Neuronal stem cell (in vitro differentiated cells): ENCODE measurements at regions not wholly inside any gene's neighbourhood (a gene's known extent, or its start where the extent isn't known, plus 50 kb on each side); places are given as distances from the start of the nearest gene placed in this dataset.

Source experiments
- DNase-seq: peaks from one replicate; pipeline ENCODE4 v3.0.0-alpha.2; 2013; ENCODE audit warnings: low spot score
- H2AFZ ChIP-seq: one replicate; pipeline ENCODE4 v1.6.1; 2013; ENCODE audit warnings: mild to moderate bottlenecking, low read length, inconsistent platforms
- H2AK5ac ChIP-seq: 2 replicates; pipeline ENCODE4 v1.6.1; 2013; ENCODE audit warnings: low read depth, mild to moderate bottlenecking, inconsistent platforms, low read length, moderate library complexity, mixed read lengths
- H2BK120ac ChIP-seq: 2 replicates; pipeline ENCODE4 v1.6.1; 2013; ENCODE audit warnings: low read depth, mild to moderate bottlenecking, inconsistent platforms, low read length, moderate library complexity, mixed read lengths
- H2BK12ac ChIP-seq: one replicate; pipeline ENCODE4 v1.6.1; 2013; ENCODE audit warnings: low read length, inconsistent platforms
- H2BK15ac ChIP-seq: 2 replicates; pipeline ENCODE4 v1.6.1; 2013; ENCODE audit warnings: mild to moderate bottlenecking, low read length, inconsistent platforms, mixed read lengths
- H2BK5ac ChIP-seq: one replicate; pipeline ENCODE4 v1.6.1; 2013; ENCODE audit warnings: inconsistent platforms, mild to moderate bottlenecking, low read length, moderate library complexity
- H3K14ac ChIP-seq: one replicate; pipeline ENCODE4 v1.6.1; 2013; ENCODE audit warnings: low read length, inconsistent platforms
- H3K18ac ChIP-seq: 2 replicates; pipeline ENCODE4 v1.6.1; 2013; ENCODE audit warnings: low read length, inconsistent platforms
- H3K23ac ChIP-seq: 2 replicates; pipeline ENCODE4 v1.6.1; 2013; ENCODE audit warnings: low read depth, mild to moderate bottlenecking, mixed read lengths, low read length, inconsistent platforms; ENCODE audit not compliant: poor library complexity
- H3K27ac ChIP-seq: replicated peaks from 3 replicates; pipeline ENCODE4 v1.5.1; 2013; ENCODE audit warnings: low read length, inconsistent platforms
- H3K27me3 ChIP-seq, 3 experiments: 2 replicates each; pipeline ENCODE4 v1.6.1; 2013; ENCODE audit warnings: low read length in 3 of 3, mild to moderate bottlenecking in 2 of 3, inconsistent platforms in 1 of 3, low read depth in 1 of 3, mixed read lengths in 1 of 3, moderate library complexity in 1 of 3; ENCODE audit not compliant: control insufficient read depth in 3 of 3, insufficient read depth in 3 of 3
- H3K36me3 ChIP-seq, 2 donors: replicated peaks in 1 of 2; 2 replicates each; pipeline ENCODE4 v1.6.1; 2013; ENCODE audit warnings: low read length in 2 of 2; ENCODE audit not compliant: control insufficient read depth in 2 of 2, insufficient read depth in 2 of 2
- H3K4ac ChIP-seq: 2 replicates; pipeline ENCODE4 v1.6.1; 2013; ENCODE audit warnings: inconsistent platforms, mild to moderate bottlenecking, low read length, moderate library complexity
- H3K4me1 ChIP-seq, 2 donors: 1 replicate in 1 of 2; 2 replicates in 1 of 2; pipeline ENCODE4 v1.6.1; 2013; ENCODE audit warnings: low read length in 2 of 2, low read depth in 1 of 2; ENCODE audit not compliant: control insufficient read depth in 2 of 2, insufficient read depth in 1 of 2
- H3K4me2 ChIP-seq: one replicate; pipeline ENCODE4 v1.6.1; 2013; ENCODE audit warnings: mild to moderate bottlenecking, low read length, inconsistent platforms; ENCODE audit not compliant: insufficient read depth, poor library complexity, severe bottlenecking
- H3K4me3 ChIP-seq, 2 donors: 2 replicates each; pipeline ENCODE4 v1.5.1; 2013; ENCODE audit warnings: low read length in 2 of 2, mild to moderate bottlenecking in 2 of 2, inconsistent platforms in 1 of 2, moderate library complexity in 1 of 2
- H3K79me1 ChIP-seq: one replicate; pipeline ENCODE4 v1.6.1; 2013; ENCODE audit warnings: low read depth, mild to moderate bottlenecking, inconsistent platforms, low read length, moderate library complexity
- H3K9ac ChIP-seq: one replicate; pipeline ENCODE4 v1.6.1; 2013; ENCODE audit warnings: mild to moderate bottlenecking, low read depth, low read length, inconsistent platforms; ENCODE audit not compliant: poor library complexity
- H3K9me3 ChIP-seq, 2 donors: replicated peaks in 1 of 2; 2 replicates each; pipeline versions ENCODE3 to v1.6.1; 2013; ENCODE audit warnings: low read length in 2 of 2, mild to moderate bottlenecking in 2 of 2, inconsistent platforms in 1 of 2, low read depth in 1 of 2, mixed read lengths in 1 of 2, moderate library complexity in 1 of 2; ENCODE audit not compliant: control insufficient read depth in 2 of 2, insufficient read depth in 1 of 2
- H4K8ac ChIP-seq: one replicate; pipeline ENCODE4 v1.6.1; 2013; ENCODE audit warnings: low read depth, mild to moderate bottlenecking, inconsistent platforms, low read length, moderate library complexity
- H4K91ac ChIP-seq: one replicate; pipeline ENCODE4 v1.6.1; 2013; ENCODE audit warnings: low read length, low read depth, mild to moderate bottlenecking, inconsistent platforms; ENCODE audit not compliant: poor library complexity
- WGBS, 2 donors: extraction: QIAGEN DNeasy Blood & Tissue Kit; methylation state at CpG; one replicate each; pipeline ENCODE4 v1.1.7; 2013; ENCODE audit warnings: missing lambda C conversion rate in 2 of 2, mixed read lengths in 1 of 2; ENCODE audit not compliant: insufficient read length in 2 of 2, insufficient replicate concordance in 1 of 2; ENCODE audit errors: extremely low coverage in 2 of 2; 5-methylcytosine and 5-hydroxymethylcytosine counted together

DNA sequence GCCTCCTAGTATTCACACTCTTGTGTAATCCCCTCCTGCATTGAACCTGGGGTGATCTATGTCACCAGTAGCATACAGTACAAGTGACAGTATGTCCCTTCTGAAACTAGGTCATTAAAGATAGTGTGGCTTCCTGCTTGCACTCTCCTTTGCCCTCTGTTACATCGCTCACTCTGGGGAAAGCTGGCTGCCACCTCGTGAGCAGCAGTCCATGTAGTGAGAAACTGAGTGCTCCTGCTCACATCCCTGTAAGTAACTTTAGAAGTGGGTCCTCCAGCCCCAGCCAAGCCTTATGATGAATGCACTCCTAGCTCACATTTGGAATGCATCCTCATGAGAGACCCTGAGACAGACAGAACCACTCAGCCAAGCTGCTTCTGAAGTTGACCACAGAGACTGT lies 89.8 kb upstream of the TNIP3 start:
- no peak overlapping the region for H3K23ac ChIP-seq
- H3K4me2 ChIP-seq, result no peak overlapping the region
- no peak overlapping the region for H3K18ac ChIP-seq
- no peak overlapping the region for H2BK120ac ChIP-seq
- no peak overlapping the region for H3K4ac ChIP-seq
- peaks cover 0 to 3% of the 10 kb centered on the region in 2 donors for H3K4me1 ChIP-seq
- H2BK12ac ChIP-seq, result no peak overlapping the region
- no peak for DNase-seq
- no CpG with 5 or more reads among the region's 2 CpGs for WGBS, 2 donors
- H4K91ac ChIP-seq, result no peak overlapping the region
- H3K9ac ChIP-seq, result no peak overlapping the region
- no peak overlapping the region for H2BK5ac ChIP-seq
- H3K14ac ChIP-seq, result no peak overlapping the region
- H2AK5ac ChIP-seq, result no peak overlapping the region
- H3K27me3 ChIP-seq, result no peaks in the 10 kb centered on the region
- no peak overlapping the region for H3K27ac ChIP-seq
- no peak overlapping the region for H4K8ac ChIP-seq
- no peak overlapping the region for H3K4me3 ChIP-seq
- H3K79me1 ChIP-seq, result no peaks in the 10 kb centered on the region
- no peaks in the 10 kb centered on the region for H3K9me3 ChIP-seq
- no peak overlapping the region for H2BK15ac ChIP-seq
- no peak overlapping the region for H2AFZ ChIP-seq
- H3K36me3 ChIP-seq, result no peaks in the 10 kb centered on the region

DNA sequence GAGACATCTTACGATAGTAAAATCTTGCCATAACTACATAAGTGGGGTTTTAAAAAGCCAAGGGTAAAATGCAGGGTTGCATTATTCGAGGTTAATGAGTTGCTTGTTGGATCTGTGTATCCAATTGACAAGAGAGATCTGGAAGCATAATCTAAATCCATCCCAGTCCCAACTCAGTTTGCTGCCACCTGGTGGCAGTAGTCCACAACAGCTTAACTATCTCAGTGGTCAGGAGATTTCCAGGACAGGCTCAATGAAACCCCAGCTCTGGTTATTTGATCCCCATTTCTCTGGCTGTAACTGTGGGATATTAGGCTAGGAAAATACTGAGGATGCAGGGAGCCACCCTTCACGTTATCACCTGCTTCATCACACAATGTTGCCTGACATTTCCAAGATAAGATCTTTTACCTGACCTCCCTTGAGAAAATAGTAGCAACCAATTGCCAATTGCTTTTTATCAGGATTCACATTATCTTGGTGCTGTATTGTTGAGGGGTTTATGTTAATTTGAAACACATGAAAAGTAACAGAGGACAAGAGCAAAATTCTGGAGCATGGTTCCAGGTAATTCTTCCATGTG lies 88.2 kb upstream of the TNIP3 start:
- H2BK12ac ChIP-seq, result no peak overlapping the region
- H4K91ac ChIP-seq, result no peak overlapping the region
- no peaks in the 10 kb centered on the region for H3K79me1 ChIP-seq
- H2AK5ac ChIP-seq, result no peak overlapping the region
- H2BK15ac ChIP-seq, result no peak overlapping the region
- H3K36me3 ChIP-seq, result no peaks in the 10 kb centered on the region
- H4K8ac ChIP-seq, result no peak overlapping the region
- no peak overlapping the region for H3K23ac ChIP-seq
- no peak overlapping the region for H3K27ac ChIP-seq
- H3K9ac ChIP-seq, result no peak overlapping the region
- no peak overlapping the region for H3K18ac ChIP-seq
- peaks cover 0 to 3% of the 10 kb centered on the region in 2 donors for H3K4me1 ChIP-seq
- no peak overlapping the region for H2AFZ ChIP-seq
- no peak overlapping the region for H3K4ac ChIP-seq
- no peaks in the 10 kb centered on the region for H3K9me3 ChIP-seq
- H2BK5ac ChIP-seq, result no peak overlapping the region
- DNase-seq, result peak; percentile 78
- no peak overlapping the region for H3K4me2 ChIP-seq
- H3K14ac ChIP-seq, result no peak overlapping the region
- H2BK120ac ChIP-seq, result no peak overlapping the region
- no CpG with 5 or more reads among the region's 3 CpGs for WGBS, 2 donors
- no peak overlapping the region for H3K4me3 ChIP-seq
- H3K27me3 ChIP-seq, result no peaks in the 10 kb centered on the region

DNA sequence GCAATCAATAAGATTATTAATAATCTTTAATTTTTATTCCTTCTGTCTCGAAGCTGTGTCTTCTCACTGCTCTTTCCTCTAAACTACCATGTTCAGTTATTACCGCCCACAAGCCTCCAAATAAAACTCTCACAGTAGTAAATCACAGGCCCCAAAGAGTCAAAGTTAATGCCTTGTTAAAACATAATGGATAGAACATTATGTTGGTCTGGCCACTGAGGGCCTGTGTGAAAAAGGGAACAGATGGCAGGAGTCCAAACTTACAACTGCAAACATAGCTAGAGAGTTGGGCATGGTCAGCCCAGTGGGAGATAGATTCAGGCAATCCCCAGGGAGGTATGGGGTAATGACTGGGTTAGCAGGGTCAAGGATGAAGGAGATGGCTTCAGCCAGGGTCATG lies 84.6 kb upstream of the TNIP3 start:
- Histone ChIP-seq H3K23ac (no peak overlapping the region), H3K4me2 (no peak overlapping the region), H3K9ac (no peak overlapping the region), H2BK12ac (no peak overlapping the region), H4K91ac (no peak overlapping the region), H3K14ac (no peak overlapping the region), H2BK120ac (no peak overlapping the region), H2BK15ac (no peak overlapping the region), H4K8ac (no peak overlapping the region), H3K4ac (no peak overlapping the region), H3K79me1 (no peaks in the 10 kb centered on the region), H2AFZ (no peak overlapping the region), H3K36me3 (no peaks in the 10 kb centered on the region), H3K27ac (no peak overlapping the region), H3K27me3 (no peaks in the 10 kb centered on the region), H3K18ac (no peak overlapping the region), H3K4me1 (peaks cover 0 to 7% of the 10 kb centered on the region in 2 donors), H3K4me3 (no peak overlapping the region), H2BK5ac (no peak overlapping the region), H2AK5ac (no peak overlapping the region), H3K9me3 (no peaks in the 10 kb centered on the region)
- DNase-seq, result no peak
- WGBS, 2 donors, result no CpG with 5 or more reads among the region's 2 CpGs

DNA sequence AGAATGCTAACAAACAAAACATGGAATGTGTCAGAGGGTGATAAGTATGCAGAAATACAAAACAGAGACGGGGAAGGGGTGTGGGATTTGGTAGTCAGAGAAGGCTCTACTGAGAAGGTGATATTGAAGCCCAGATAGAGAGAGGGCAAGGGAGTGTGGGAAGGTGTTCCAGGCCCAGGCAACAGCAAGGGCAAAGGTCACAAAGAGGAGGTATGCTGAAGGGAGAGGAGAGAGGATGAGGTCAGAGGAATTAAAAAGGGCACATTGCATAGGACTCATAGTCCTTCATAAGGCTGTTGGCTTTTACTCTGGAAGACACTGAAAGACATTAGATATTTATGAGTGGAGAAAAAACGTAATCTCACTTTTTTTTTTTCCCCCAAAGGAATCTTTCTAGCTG lies 82.6 kb upstream of the TNIP3 start:
- H3K18ac ChIP-seq, result no peak overlapping the region
- WGBS, 2 donors, result no CpG with 5 or more reads among the region's 2 CpGs
- no peak overlapping the region for H2BK5ac ChIP-seq

More for the DNA sequence above, 82.6 kb upstream of the TNIP3 start:
- Histone ChIP-seq H3K79me1 (no peaks in the 10 kb centered on the region), H3K4me3 (no peak overlapping the region), H3K4ac (no peak overlapping the region), H2BK15ac (no peak overlapping the region), H3K23ac (no peak overlapping the region), H3K9ac (no peak overlapping the region), H3K4me1 (peaks cover 0 to 4% of the 10 kb centered on the region in 2 donors), H3K36me3 (no peaks in the 10 kb centered on the region), H2BK12ac (no peak overlapping the region), H3K4me2 (no peak overlapping the region), H2AFZ (no peak overlapping the region), H2BK120ac (no peak overlapping the region), H3K27ac (no peak overlapping the region), H3K27me3 (no peaks in the 10 kb centered on the region), H4K91ac (no peak overlapping the region), H3K14ac (no peak overlapping the region), H3K9me3 (no peaks in the 10 kb centered on the region), H4K8ac (no peak overlapping the region), H2AK5ac (no peak overlapping the region)
- DNase-seq, result no peak
